HepG2 (cell line): ENCODE measurements at regions not wholly inside any gene's neighbourhood (a gene's known extent, or its start where the extent isn't known, plus 50 kb on each side); places are given as distances from the start of the nearest gene placed in this dataset.

Experiments used
- ATAC-seq: fragments of 200-7000 bp; cut with Tn5 transposase; 3 replicates; pipeline ENCODE4 v1.9.1; 2020; ENCODE audit warnings: mild to moderate bottlenecking, moderate library complexity
- BruUV-seq: library from RNA; stranded (reverse); fragments of 400-500 nt; replicated peaks from 2 replicates; lab custom pipeline; 2021; lab: Mats Ljungman, UMichigan
- CTCF ChIA-PET: fragments of 300-600 bp; formaldehyde crosslinking; extraction: SDS; loops from one replicate; lab custom pipeline; 2021; ENCODE audit warnings: low total read pairs, inconsistent platforms, low intra/inter-chr PET ratio; lab: Yijun Ruan, JAX
- POLR2A ChIA-PET: fragments of 350-600 bp; sonication (Branson Sonifier 250); formaldehyde crosslinking; loops from one replicate; lab custom pipeline; 2020; ENCODE audit warnings: antibody characterized with exemption, inconsistent platforms; lab: Yijun Ruan, JAX
- DNase-seq: peaks from one replicate; pipeline ENCODE4 v3.0.0-alpha.2; 2015; ENCODE audit warnings: low spot score
- FAIRE-seq: peaks from 3 replicates; lab custom pipeline; 2011; peaks lifted over from hg19 to GRCh38; lab: Jason Lieb, UNC
- H2AFZ ChIP-seq: one replicate; pipeline ENCODE4 v1.6.1; 2011; ENCODE audit warnings: low read length, inconsistent platforms
- H3K27ac ChIP-seq: fragments of 300-600 bp; 3 replicates; pipeline ENCODE4 v1.8.0; 2011; ENCODE audit warnings: mixed run types, mild to moderate bottlenecking, mixed read lengths, low read length, inconsistent platforms; ENCODE audit not compliant: insufficient read depth; ENCODE audit errors: extremely low read length
- H3K27me3 ChIP-seq, 2 experiments: fragments of 200-600 bp in 1 of 2; 2 replicates in 1 of 2; 3 replicates in 1 of 2; pipeline versions ENCODE4 v1.6.0 to v1.8.0; 2011; ENCODE audit warnings: low read length in 2 of 2, mild to moderate bottlenecking in 2 of 2, moderate library complexity in 2 of 2, inconsistent platforms in 1 of 2; ENCODE audit not compliant: insufficient read depth in 2 of 2, control insufficient read depth in 1 of 2
- H3K36me3 ChIP-seq, 2 experiments: fragments of 200-600 bp in 1 of 2; replicated peaks in 1 of 2; 2 replicates in 1 of 2; 3 replicates in 1 of 2; pipeline versions ENCODE4 v1.5.1 to v1.8.0; 2011; ENCODE audit warnings: low read length in 2 of 2, inconsistent platforms in 1 of 2; ENCODE audit not compliant: insufficient read depth in 2 of 2, control insufficient read depth in 1 of 2
- H3K4me1 ChIP-seq: 2 replicates; pipeline ENCODE4 v1.5.1; 2012; ENCODE audit warnings: low read length, inconsistent platforms; ENCODE audit not compliant: insufficient read depth
- H3K4me2 ChIP-seq: 2 replicates; pipeline ENCODE4 v1.6.0; 2011; ENCODE audit warnings: low read depth, low read length, inconsistent platforms
- H3K4me3 ChIP-seq, 3 experiments: fragments of 200-600 bp in 1 of 3; sonication (generic), shearing (Covaris generic) in 1 of 3; replicated peaks in 1 of 3; 2 replicates each; pipeline ENCODE4 v1.5.1; 2011 to 2016; ENCODE audit warnings: low read length in 3 of 3, inconsistent platforms in 2 of 3, low read depth in 2 of 3, mild to moderate bottlenecking in 2 of 3, control low read depth in 1 of 3, mixed read lengths in 1 of 3; ENCODE audit not compliant: insufficient read depth in 1 of 3
- H3K79me2 ChIP-seq: one replicate; pipeline ENCODE4 v1.6.1; 2011; ENCODE audit warnings: low read length, inconsistent platforms; ENCODE audit not compliant: insufficient read depth
- H3K9ac ChIP-seq: 2 replicates; pipeline ENCODE4 v1.6.0; 2011; ENCODE audit warnings: mild to moderate bottlenecking, low read depth, low read length, inconsistent platforms; ENCODE audit not compliant: insufficient read depth
- H3K9me3 ChIP-seq: 2 replicates; pipeline ENCODE4 v1.5.1; 2012; ENCODE audit warnings: mild to moderate bottlenecking, low read length
- H4K20me1 ChIP-seq: 2 replicates; pipeline ENCODE4 v1.6.0; 2011; ENCODE audit warnings: inconsistent platforms, mild to moderate bottlenecking, low read length, moderate library complexity; ENCODE audit not compliant: insufficient read depth
- ATF7 ChIP-seq, 2 experiments: fragments of 450-650 bp in 1 of 2; sonication (generic) in 1 of 2; formaldehyde crosslinking in 1 of 2; IDR thresholded peaks; 2 replicates each; pipeline versions ENCODE4 v1.4.0 to v1.6.1; 2016 to 2020; ENCODE audit warnings: antibody characterized with exemption in 1 of 2, mild to moderate bottlenecking in 1 of 2, missing genetic modification reagents in 1 of 2
- CHCHD3 ChIP-seq: sonication (generic); formaldehyde crosslinking; IDR thresholded peaks from 2 replicates; pipeline ENCODE4 v1.8.0; 2022; ENCODE audit warnings: mild to moderate bottlenecking, missing genetic modification reagents, moderate library complexity
- FLYWCH1 ChIP-seq: sonication (generic); formaldehyde crosslinking; IDR thresholded peaks from 2 replicates; pipeline ENCODE4 v1.8.1; 2023; ENCODE audit warnings: mild to moderate bottlenecking, missing genetic modification reagents
- GRHL1 ChIP-seq: sonication (generic); formaldehyde crosslinking; conservative IDR thresholded peaks from 2 replicates; pipeline ENCODE4 v1.8.0; 2022; ENCODE audit warnings: missing genetic modification reagents
- HNF1B ChIP-seq: sonication (generic); formaldehyde crosslinking; IDR thresholded peaks from 2 replicates; pipeline ENCODE4 v1.5.1; 2020; ENCODE audit warnings: mild to moderate bottlenecking, moderate library complexity, missing genetic modification reagents
- KDM6A ChIP-seq: IDR thresholded peaks from 2 replicates; pipeline ENCODE4 v1.6.1; 2016; ENCODE audit warnings: low read depth
- KLF13 ChIP-seq: sonication (generic); formaldehyde crosslinking; IDR thresholded peaks from 2 replicates; pipeline ENCODE4 v1.4.0; 2020; ENCODE audit warnings: mild to moderate bottlenecking, missing genetic modification reagents
- KLF9 ChIP-seq: IDR thresholded peaks from 2 replicates; pipeline ENCODE4 v1.6.1; 2016; ENCODE audit warnings: low read depth
- MTF2 ChIP-seq: sonication (generic); formaldehyde crosslinking; IDR thresholded peaks from 2 replicates; pipeline ENCODE4 v1.5.0; 2020; ENCODE audit warnings: missing genetic modification reagents, borderline replicate concordance
- PRPF4 ChIP-seq: fragments of 200-400 bp; formaldehyde crosslinking; IDR thresholded peaks from 2 replicates; pipeline ENCODE4 v1.6.1; 2016; ENCODE audit warnings: low read length, low read depth; ENCODE audit not compliant: poor library complexity, severe bottlenecking
- SP2 ChIP-seq: sonication (generic); formaldehyde crosslinking; IDR thresholded peaks from 2 replicates; pipeline ENCODE4 v1.5.1; 2020; ENCODE audit warnings: mild to moderate bottlenecking, missing genetic modification reagents
- SUZ12 ChIP-seq: fragments of 150-350 bp; IDR thresholded peaks from 2 replicates; pipeline ENCODE4 v1.6.1; 2014; ENCODE audit warnings: low read depth, low read length
- ZC3H4 ChIP-seq: sonication (generic); formaldehyde crosslinking; IDR thresholded peaks from 2 replicates; pipeline ENCODE4 v1.4.0; 2020; ENCODE audit warnings: missing genetic modification reagents, borderline replicate concordance
- ZMYM4 ChIP-seq: sonication (generic); formaldehyde crosslinking; IDR thresholded peaks from 2 replicates; pipeline ENCODE4 v1.8.1; 2023; ENCODE audit warnings: mild to moderate bottlenecking, missing genetic modification reagents
- ZNF619 ChIP-seq: sonication (generic); formaldehyde crosslinking; IDR thresholded peaks from 2 replicates; pipeline ENCODE4 v1.4.0; 2020; ENCODE audit warnings: mild to moderate bottlenecking, missing genetic modification reagents
- ZNF768 ChIP-seq: sonication (generic); formaldehyde crosslinking; IDR thresholded peaks from 2 replicates; pipeline ENCODE4 v1.4.0; 2020; ENCODE audit warnings: missing genetic modification reagents
- ZNF770 ChIP-seq: sonication (generic); formaldehyde crosslinking; IDR thresholded peaks from 2 replicates; pipeline ENCODE4 v1.5.0; 2020; ENCODE audit warnings: mild to moderate bottlenecking, missing genetic modification reagents
- WGBS: methylation state at CpG from one replicate; pipeline ENCODE4 v1.1.6; 2017; ENCODE audit warnings: low lambda C conversion rate; 5-methylcytosine and 5-hydroxymethylcytosine counted together
- in situ Hi-C: cut with HindIII; loops from 2 replicates; pipeline ENCODE4 v1.10.0; 2017; ENCODE audit warnings: low pct_unique_long_range_greater_than_20kb; ENCODE audit not compliant: extremely low pct_ligation_motif_present
- intact Hi-C: fragments of 100-400 bp; cut with micrococcal nuclease; formaldehyde crosslinking; loops from one replicate; pipeline ENCODE4 v1.10.0; 2022; ENCODE audit not compliant: unreplicated experiment

GRCh38 chr21:16154951-16155635 is 425.3 kb downstream of the USP25 start:
- CTCF ChIA-PET = no interaction called here
- no peak overlapping the region for H3K4me3 ChIP-seq
- no peaks in the 10 kb centered on the region for H4K20me1 ChIP-seq
- no peak overlapping the region for H2AFZ ChIP-seq
- H3K27me3 ChIP-seq = no peaks in the 10 kb centered on the region
- in situ Hi-C loops (no loop called here), intact Hi-C loops (loop anchor here (10.0 kb wide), 1 partner anchor 530 kb away; no protein-coding TSS in a partner anchor)
- H3K4me1 ChIP-seq = no peaks in the 10 kb centered on the region
- H3K79me2 ChIP-seq = no peaks in the 10 kb centered on the region
- H3K36me3 ChIP-seq = no peaks in the 10 kb centered on the region
- H3K9ac ChIP-seq = no peak overlapping the region
- no peak overlapping the region for H3K4me2 ChIP-seq
- FAIRE-seq (no peak), ATAC-seq (no peak), DNase-seq (no peak)
- POLR2A ChIA-PET = no interaction called here
- 24% methylated on average over 2 of the region's 2 CpGs for WGBS
- no peak overlapping the region for H3K27ac ChIP-seq
- no TSS peak for BruUV-seq
- TF ChIP-seq ZNF619 (CRISPR knock-in tag) = no peak
- TF ChIP-seq ATF7 (IDR thresholded peaks at IDR 0.05) = no peak
- no peak for TF ChIP-seq ATF7 (CRISPR knock-in tag; IDR thresholded peaks at IDR 0.05)
- no peak for TF ChIP-seq KLF13 (CRISPR knock-in tag)
- no peak for TF ChIP-seq SUZ12
- no peak for TF ChIP-seq GRHL1 (CRISPR knock-in tag)
- TF ChIP-seq FLYWCH1 (CRISPR knock-in tag) = no peak
- TF ChIP-seq HNF1B (CRISPR knock-in tag) = no peak
- no peak for TF ChIP-seq PRPF4
- TF ChIP-seq CHCHD3 (CRISPR knock-in tag) = no peak
- no peak for TF ChIP-seq MTF2 (CRISPR knock-in tag)
- no peak for TF ChIP-seq ZMYM4 (CRISPR knock-in tag)
- TF ChIP-seq KLF9 = no peak
- TF ChIP-seq KDM6A (CRISPR knock-in tag) = no peak
- no peak for TF ChIP-seq ZNF770
- no peak for TF ChIP-seq ZC3H4 (CRISPR knock-in tag)
- TF ChIP-seq SP2 (CRISPR knock-in tag) = no peak
- no peak for TF ChIP-seq ZNF768
- no peaks in the 10 kb centered on the region for H3K9me3 ChIP-seq
